ENCODE measurements at regions not wholly inside any gene's neighbourhood (a gene's known extent, or its start where the extent isn't known, plus 50 kb on each side); places are given as distances from the start of the nearest gene placed in this dataset.
"Not testable (repeated sequence)": the region's sequence is repeated elsewhere in the genome, so short reads cannot be mapped to it uniquely, and the experiment has no call there.

- DNase-seq = no peak
Observed at GRCh38 chr3:5560199-5560598, 372.7 kb downstream of the EDEM1 start.

GRCh38 chr3:5563537-5564277, 376.2 kb downstream of the EDEM1 start:
- no peak for DNase-seq

- no peak for DNase-seq
Observed at GRCh38 chr3:5564278-5564666, 376.8 kb downstream of the EDEM1 start.

- DNase-seq = no peak
Observed at GRCh38 chr3:5565026-5565425, 377.5 kb downstream of the EDEM1 start.

GRCh38 chr3:5567113-5567512, 379.6 kb downstream of the EDEM1 start:
- no peak for DNase-seq

- DNase-seq = no peak
Observed at GRCh38 chr3:5568451-5568850, 380.9 kb downstream of the EDEM1 start.

- DNase-seq = no peak
Observed at GRCh38 chr3:5569152-5569551, 381.6 kb downstream of the EDEM1 start.

GRCh38 chr3:5572168-5572567, 384.7 kb downstream of the EDEM1 start:
- DNase-seq = no peak

GRCh38 chr3:5576277-5577011, 388.9 kb downstream of the EDEM1 start:
- no peak for DNase-seq

- no peak for DNase-seq
Observed at GRCh38 chr3:5579139-5579602, 391.7 kb downstream of the EDEM1 start.

GRCh38 chr3:5579946-5580345, 392.4 kb downstream of the EDEM1 start:
- DNase-seq = no peak

GRCh38 chr3:5580826-5581225, 393.3 kb downstream of the EDEM1 start:
- no peak for DNase-seq

- DNase-seq = no peak
Observed at GRCh38 chr3:5581743-5582142, 394.2 kb downstream of the EDEM1 start.

GRCh38 chr3:5583920-5584319, 396.4 kb downstream of the EDEM1 start:
- no peak for DNase-seq

GRCh38 chr3:5585085-5585484, 397.6 kb downstream of the EDEM1 start:
- DNase-seq = no peak

- no peak for DNase-seq
Observed at GRCh38 chr3:5606884-5607472, 419.5 kb downstream of the EDEM1 start.

- DNase-seq = no peak
Observed at GRCh38 chr3:5607581-5607980, 420.1 kb downstream of the EDEM1 start.

- not testable (repeated sequence) for DNase-seq
Observed at GRCh38 chr3:5608971-5609370, 421.5 kb downstream of the EDEM1 start.

- no peak for DNase-seq
Observed at GRCh38 chr3:5613599-5613998, 426.1 kb downstream of the EDEM1 start.

- no peak for DNase-seq
Observed at GRCh38 chr3:5616873-5617272, 429.4 kb downstream of the EDEM1 start.

- no peak for DNase-seq
Observed at GRCh38 chr3:5618170-5618569, 430.7 kb downstream of the EDEM1 start.

GRCh38 chr3:5630406-5630805, 442.9 kb downstream of the EDEM1 start:
- DNase-seq = no peak

- DNase-seq = no peak
Observed at GRCh38 chr3:5633960-5634359, 446.5 kb downstream of the EDEM1 start.

GRCh38 chr3:5634411-5634810, 446.9 kb downstream of the EDEM1 start:
- no peak for DNase-seq
